ENCODE measurements at regions not wholly inside any gene's neighbourhood (a gene's known extent, or its start where the extent isn't known, plus 50 kb on each side); places are given as distances from the start of the nearest gene placed in this dataset.

GRCh38 chr15:93451822-93452221 is 362.8 kb upstream of the RGMA start (continued):
- no peak for TF ChIP-seq CUX1 (CRISPR knock-in tag; IDR thresholded peaks at IDR 0.05)
- no peak for TF ChIP-seq GABPB2 (CRISPR knock-in tag; conservative IDR thresholded peaks at IDR 0.05)
- TF ChIP-seq TFAM (CRISPR knock-in tag; conservative IDR thresholded peaks at IDR 0.05) = no peak

- in situ Hi-C loops (cut with MboI) = no loop called here
- FAIRE-seq = no peak
- CTCF ChIA-PET (ENCODE audit: low intra/inter-chr PET ratio) = no interaction called here
These were observed 362.3 kb upstream of the RGMA start for GRCh38 chr15:93451265-93451664.

More at GRCh38 chr15:93451265-93451664, 362.3 kb upstream of the RGMA start:
- no peaks in the 10 kb centered on the region for H3K27me3 ChIP-seq (ENCODE audit: control insufficient read depth in 2 of 2, insufficient read depth in 2 of 2, low read length in 2 of 2)
- no peak for TF ChIP-seq CC2D1A (IDR thresholded peaks at IDR 0.05)
- no peak for TF ChIP-seq ZNF347 (CRISPR knock-in tag; IDR thresholded peaks at IDR 0.05; ENCODE audit: low read depth)
- TF ChIP-seq ZNF780A (CRISPR knock-in tag; IDR thresholded peaks at IDR 0.05) = no peak
- TF ChIP-seq ZFPM2 (CRISPR knock-in tag; IDR thresholded peaks at IDR 0.05) = no peak
- TF ChIP-seq NELFE (IDR thresholded peaks at IDR 0.05; ENCODE audit: insufficient read depth, insufficient read length) = no peak
- H3K36me3 ChIP-seq (ENCODE audit: control insufficient read depth, insufficient read depth, low read length) = no peaks in the 10 kb centered on the region
- no peaks in the 10 kb centered on the region for H3K9me3 ChIP-seq (replicated peaks; ENCODE audit: control insufficient read depth, insufficient read depth, low read depth, low read length)
- no peak overlapping the region for H3K4me3 ChIP-seq
- DNase-seq (ENCODE audit: extremely low read depth in 1 of 4, low spot score in 3 of 4) (no peak), ATAC-seq (no peak)
- intact Hi-C loops (cut with micrococcal nuclease) = no loop called here
- 0% methylated on average over 6 of the region's 6 CpGs for WGBS (ENCODE audit: insufficient coverage, low coverage, missing lambda C conversion rate)
- H3K9ac ChIP-seq (ENCODE audit: insufficient read depth in 1 of 2, low read depth in 2 of 2, low read length in 2 of 2) = no peak overlapping the region
- no peak overlapping the region for H3K4me2 ChIP-seq (ENCODE audit: insufficient read depth, low read length)
- no TSS peak for BruUV-seq (replicated peaks)
- H3K79me2 ChIP-seq (ENCODE audit: control insufficient read depth, insufficient read depth, low read length) = no peaks in the 10 kb centered on the region
- H2AFZ ChIP-seq (ENCODE audit: low read depth, low read length) = no peak overlapping the region
- no peaks in the 10 kb centered on the region for H3K4me1 ChIP-seq (replicated peaks in 1 of 2; ENCODE audit: control insufficient read depth in 2 of 2, insufficient read depth in 2 of 2, low read length in 2 of 2)
- no peak overlapping the region for H3K27ac ChIP-seq (ENCODE audit: extremely low read depth, low read depth, low read length)
- POLR2A ChIA-PET = no interaction called here
- no peaks in the 10 kb centered on the region for H4K20me1 ChIP-seq (replicated peaks; ENCODE audit: control insufficient read depth, insufficient read depth, low read length)
- no peaks in the 10 kb centered on the region for H3K9me1 ChIP-seq (ENCODE audit: control insufficient read depth, insufficient read depth, low read length)

All from K562 (cell line).